ENCODE measurements at regions not wholly inside any gene's neighbourhood (a gene's known extent, or its start where the extent isn't known, plus 50 kb on each side); places are given as distances from the start of the nearest gene placed in this dataset.

GRCh38 chr4:74654230-74654681, 140.1 kb downstream of the BTC start:
- H2AFZ ChIP-seq (ENCODE audit: control insufficient read depth, low read length), result no peak overlapping the region
- no peaks in the 10 kb centered on the region for H3K79me2 ChIP-seq (ENCODE audit: control insufficient read depth, insufficient read depth, low read length)
- H3K9me1 ChIP-seq (ENCODE audit: control insufficient read depth, extremely low read depth, insufficient read depth, low read length), result no peaks in the 10 kb centered on the region
- H3K36me3 ChIP-seq (ENCODE audit: control insufficient read depth in 2 of 2, extremely low read depth in 1 of 2, insufficient read depth in 2 of 2, low read length in 2 of 2), result no peaks in the 10 kb centered on the region
- dilution Hi-C loops (cut with MboI; ENCODE audit: extremely low pct_ligation_motif_present, low sequenced_read_pairs), result no loop called here
- peaks cover 31% of the 10 kb centered on the region for H3K4me1 ChIP-seq (ENCODE audit: control insufficient read depth, extremely low read depth, insufficient read depth, low read length)
- peak overlapping the region; percentile 87 for H3K9ac ChIP-seq (ENCODE audit: control insufficient read depth, extremely low read depth, insufficient read depth, low read length)
- H3K27me3 ChIP-seq (ENCODE audit: control insufficient read depth, extremely low read depth, insufficient read depth, low read length), result no peaks in the 10 kb centered on the region
- H3K9me3 ChIP-seq (ENCODE audit: control insufficient read depth, low read depth, low read length), result no peaks in the 10 kb centered on the region
- H3K4me2 ChIP-seq (ENCODE audit: control insufficient read depth, extremely low read depth, insufficient read depth, low read depth, low read length), result peak overlapping the region; percentile 94
- FAIRE-seq, result peak; percentile 99
- DNase-seq (ENCODE audit: low read depth, low spot score), result peak; percentile 82
- peak overlapping the region; percentile 18 to 61 (median 55) for H3K4me3 ChIP-seq (ENCODE audit: control insufficient read depth in 2 of 3, extremely low read depth in 1 of 3, insufficient read depth in 2 of 3, low read depth in 1 of 3, low read length in 3 of 3)
- no peak for TF ChIP-seq EZH2 (IDR thresholded peaks at IDR 0.05; ENCODE audit: low read length)
- TF ChIP-seq CTCF (optimal IDR thresholded peaks at IDR 0.05 in 1 of 3, IDR thresholded peaks at IDR 0.05 in 1 of 3, conservative IDR thresholded peaks at IDR 0.05 in 1 of 3; ENCODE audit: extremely low read depth in 1 of 3, insufficient read depth in 2 of 3, low read length in 3 of 3), result no peak
- peak overlapping the region; percentile 99 for H3K27ac ChIP-seq (ENCODE audit: control insufficient read depth, insufficient read depth, low read length)
- no peaks in the 10 kb centered on the region for H4K20me1 ChIP-seq (ENCODE audit: control insufficient read depth, extremely low read depth, insufficient read depth, low read length)

GRCh38 chr4:74656596-74656995, 137.7 kb downstream of the BTC start:
- H3K36me3 ChIP-seq (ENCODE audit: control insufficient read depth in 2 of 2, extremely low read depth in 1 of 2, insufficient read depth in 2 of 2, low read length in 2 of 2), result no peaks in the 10 kb centered on the region
- peaks cover 47% of the 10 kb centered on the region for H3K4me1 ChIP-seq (ENCODE audit: control insufficient read depth, extremely low read depth, insufficient read depth, low read length)
- no peak overlapping the region for H3K4me3 ChIP-seq (ENCODE audit: control insufficient read depth in 2 of 3, extremely low read depth in 1 of 3, insufficient read depth in 2 of 3, low read depth in 1 of 3, low read length in 3 of 3)
- H4K20me1 ChIP-seq (ENCODE audit: control insufficient read depth, extremely low read depth, insufficient read depth, low read length), result no peaks in the 10 kb centered on the region
- no peak for FAIRE-seq
- H3K79me2 ChIP-seq (ENCODE audit: control insufficient read depth, insufficient read depth, low read length), result no peaks in the 10 kb centered on the region
- dilution Hi-C loops (cut with MboI; ENCODE audit: extremely low pct_ligation_motif_present, low sequenced_read_pairs), result no loop called here
- H3K4me2 ChIP-seq (ENCODE audit: control insufficient read depth, extremely low read depth, insufficient read depth, low read depth, low read length), result no peak overlapping the region
- no peaks in the 10 kb centered on the region for H3K9me1 ChIP-seq (ENCODE audit: control insufficient read depth, extremely low read depth, insufficient read depth, low read length)
- H3K27ac ChIP-seq (ENCODE audit: control insufficient read depth, insufficient read depth, low read length), result no peak overlapping the region
- H2AFZ ChIP-seq (ENCODE audit: control insufficient read depth, low read length), result no peak overlapping the region
- DNase-seq (ENCODE audit: low read depth, low spot score), result no peak
- no peak overlapping the region for H3K9ac ChIP-seq (ENCODE audit: control insufficient read depth, extremely low read depth, insufficient read depth, low read length)
- H3K9me3 ChIP-seq (ENCODE audit: control insufficient read depth, low read depth, low read length), result no peaks in the 10 kb centered on the region
- no peak for TF ChIP-seq CTCF (optimal IDR thresholded peaks at IDR 0.05 in 1 of 3, IDR thresholded peaks at IDR 0.05 in 1 of 3, conservative IDR thresholded peaks at IDR 0.05 in 1 of 3; ENCODE audit: extremely low read depth in 1 of 3, insufficient read depth in 2 of 3, low read length in 3 of 3)
- no peak for TF ChIP-seq EZH2 (IDR thresholded peaks at IDR 0.05; ENCODE audit: low read length)
- no peaks in the 10 kb centered on the region for H3K27me3 ChIP-seq (ENCODE audit: control insufficient read depth, extremely low read depth, insufficient read depth, low read length)
